Brain microvascular endothelial cell (primary cell): ENCODE measurements at regions not wholly inside any gene's neighbourhood (a gene's known extent, or its start where the extent isn't known, plus 50 kb on each side); places are given as distances from the start of the nearest gene placed in this dataset.

Experiments
- DNase-seq: peaks from one replicate; pipeline ENCODE4 v3.0.0-alpha.2; 2020
- H3K27ac ChIP-seq: fragments of 250-450 bp; sonication (Bioruptor Pico); 2 replicates; pipeline ENCODE4 v1.5.1; 2020; ENCODE audit warnings: mild to moderate bottlenecking, moderate library complexity
- H3K27me3 ChIP-seq: fragments of 250-450 bp; sonication (Bioruptor Pico); replicated peaks from 2 replicates; pipeline ENCODE4 v1.5.1; 2020; ENCODE audit warnings: mild to moderate bottlenecking
- H3K36me3 ChIP-seq: fragments of 250-450 bp; sonication (Bioruptor Pico); replicated peaks from 2 replicates; pipeline ENCODE4 v1.5.1; 2020; ENCODE audit warnings: mild to moderate bottlenecking
- H3K4me3 ChIP-seq: 2 replicates; pipeline ENCODE4 v1.5.1; 2011; ENCODE audit warnings: low read depth, mild to moderate bottlenecking, control low read depth, low read length, moderate library complexity
- CTCF ChIP-seq: IDR thresholded peaks from 2 replicates; pipeline ENCODE4 v1.5.1; 2011; ENCODE audit warnings: low read depth, mild to moderate bottlenecking, moderate library complexity, low read length, control low read depth, inconsistent platforms; ENCODE audit errors: missing control alignments
- in situ Hi-C: cut with HindIII; loops from 2 replicates; pipeline ENCODE4 v1.10.0; 2017; ENCODE audit warnings: low sequenced_read_pairs, low pct_ligation_motif_present

- Histone ChIP-seq H3K4me3 (no peak overlapping the region), H3K36me3 (no peaks in the 10 kb centered on the region), H3K27ac (no peak overlapping the region), H3K27me3 (no peaks in the 10 kb centered on the region)
- TF ChIP-seq CTCF: no peak
- in situ Hi-C loops: no loop called here
- no peak for DNase-seq
Observed at GRCh38 chr1:147811273-147811672, 50.9 kb upstream of the GJA5 start.

- TF ChIP-seq CTCF: no peak
- no peak overlapping the region for H3K27ac ChIP-seq
- no peaks in the 10 kb centered on the region for H3K27me3 ChIP-seq
- no peak overlapping the region for H3K4me3 ChIP-seq
- H3K36me3 ChIP-seq: no peaks in the 10 kb centered on the region
- no peak for DNase-seq
- in situ Hi-C loops: no loop called here
Observed at GRCh38 chr1:147811751-147812150, 51.3 kb upstream of the GJA5 start.

GRCh38 chr1:147812799-147813198 lies 52.4 kb upstream of the GJA5 start:
- Histone ChIP-seq H3K4me3 (no peak overlapping the region), H3K27ac (no peak overlapping the region), H3K27me3 (no peaks in the 10 kb centered on the region), H3K36me3 (no peaks in the 10 kb centered on the region)
- no peak for DNase-seq
- in situ Hi-C loops: no loop called here
- no peak for TF ChIP-seq CTCF

- Histone ChIP-seq H3K27ac (no peak overlapping the region), H3K27me3 (no peaks in the 10 kb centered on the region), H3K4me3 (no peak overlapping the region), H3K36me3 (no peaks in the 10 kb centered on the region)
- DNase-seq: no peak
- peak; percentile 21 for TF ChIP-seq CTCF
- in situ Hi-C loops: no loop called here
Observed at GRCh38 chr1:147815503-147815902, 55.1 kb upstream of the GJA5 start.

- no peak for DNase-seq
- no peak overlapping the region for H3K27ac ChIP-seq
- no peak for TF ChIP-seq CTCF
- H3K4me3 ChIP-seq: no peak overlapping the region
- in situ Hi-C loops: no loop called here
- no peaks in the 10 kb centered on the region for H3K36me3 ChIP-seq
- H3K27me3 ChIP-seq: no peaks in the 10 kb centered on the region
Observed at GRCh38 chr1:147820761-147821297, 60.4 kb upstream of the GJA5 start.

GRCh38 chr1:147821883-147822282 lies 61.5 kb upstream of the GJA5 start:
- H3K4me3 ChIP-seq: no peak overlapping the region
- in situ Hi-C loops: no loop called here
- no peak overlapping the region for H3K27ac ChIP-seq
- no peaks in the 10 kb centered on the region for H3K27me3 ChIP-seq
- TF ChIP-seq CTCF: no peak
- no peak for DNase-seq
- H3K36me3 ChIP-seq: no peaks in the 10 kb centered on the region
